CD4-positive, alpha-beta memory T cell (primary cell): ENCODE measurements at regions not wholly inside any gene's neighbourhood (a gene's known extent, or its start where the extent isn't known, plus 50 kb on each side); places are given as distances from the start of the nearest gene placed in this dataset.

Experiments
- CTCF ChIA-PET: fragments of 350-600 bp; sonication (Branson Sonifier 250); formaldehyde crosslinking; loops from one replicate; lab custom pipeline; 2021; ENCODE audit warnings: inconsistent platforms; ENCODE audit not compliant: partially characterized antibody; lab: Charles Lee
- POLR2A ChIA-PET: fragments of 350-600 bp; sonication (Branson Sonifier 250); formaldehyde crosslinking; loops from one replicate; lab custom pipeline; 2021; ENCODE audit not compliant: partially characterized antibody; lab: Charles Lee
- DNase-seq, 5 donors: peaks; one replicate each; pipeline versions ENCODE4 v3.0.0 to v3.0.0-alpha.2; 2020 to 2022; ENCODE audit warnings: mixed read lengths in 1 of 5
- H3K27ac ChIP-seq: one replicate; pipeline ENCODE4 v1.7.0; 2013; ENCODE audit warnings: low read depth, low read length
- H3K27me3 ChIP-seq: 2 replicates; pipeline ENCODE4 v1.7.0; 2013; ENCODE audit warnings: mild to moderate bottlenecking, low read length, moderate library complexity; ENCODE audit not compliant: insufficient read depth
- H3K36me3 ChIP-seq: 2 replicates; pipeline ENCODE4 v1.7.0; 2013; ENCODE audit warnings: mild to moderate bottlenecking, low read length, moderate library complexity; ENCODE audit not compliant: insufficient read depth
- H3K4me1 ChIP-seq: 2 replicates; pipeline ENCODE4 v1.7.0; 2013; ENCODE audit warnings: mild to moderate bottlenecking, low read length, moderate library complexity; ENCODE audit not compliant: insufficient read depth
- H3K4me3 ChIP-seq, 2 donors: one replicate each; pipeline ENCODE4 v1.7.0; 2013; ENCODE audit warnings: low read length in 2 of 2, mild to moderate bottlenecking in 1 of 2
- H3K9me3 ChIP-seq, 2 donors: one replicate each; pipeline ENCODE4 v1.7.0; 2013; ENCODE audit warnings: low read length in 2 of 2, control low read depth in 1 of 2; ENCODE audit not compliant: control insufficient read depth in 1 of 2
- H3K27ac Mint-ChIP-seq, 7 donors: one replicate each; pipeline ENCODE4 v1.8.0; 2020 to 2021; ENCODE audit warnings: mixed read lengths in 7 of 7, mild to moderate bottlenecking in 6 of 7, inconsistent platforms in 3 of 7, moderate library complexity in 3 of 7
- H3K27me3 Mint-ChIP-seq, 2 donors: one replicate each; pipeline ENCODE4 v1.8.0; 2020 to 2021; ENCODE audit warnings: mixed read lengths in 2 of 2
- H3K36me3 Mint-ChIP-seq, 2 donors: one replicate each; pipeline ENCODE4 v1.8.0; 2020 to 2021; ENCODE audit warnings: mixed read lengths in 2 of 2, inconsistent platforms in 1 of 2, mild to moderate bottlenecking in 1 of 2
- H3K4me1 Mint-ChIP-seq, 4 donors: one replicate each; pipeline ENCODE4 v1.8.0; 2020 to 2021; ENCODE audit warnings: mixed read lengths in 4 of 4, mild to moderate bottlenecking in 1 of 4
- H3K4me3 Mint-ChIP-seq, 8 donors: one replicate each; pipeline ENCODE4 v1.8.0; 2020 to 2021; ENCODE audit warnings: mixed read lengths in 8 of 8, mild to moderate bottlenecking in 7 of 8, moderate library complexity in 6 of 8, inconsistent platforms in 3 of 8
- H3K9me3 Mint-ChIP-seq, 8 donors: one replicate each; pipeline ENCODE4 v1.8.0; 2020 to 2021; ENCODE audit warnings: mixed read lengths in 8 of 8, mild to moderate bottlenecking in 5 of 8, inconsistent platforms in 3 of 8, moderate library complexity in 1 of 8
- intact Hi-C: fragments of 100-400 bp; cut with micrococcal nuclease; formaldehyde crosslinking; loops from one replicate; pipeline ENCODE4 v1.15.1; 2023

DNA sequence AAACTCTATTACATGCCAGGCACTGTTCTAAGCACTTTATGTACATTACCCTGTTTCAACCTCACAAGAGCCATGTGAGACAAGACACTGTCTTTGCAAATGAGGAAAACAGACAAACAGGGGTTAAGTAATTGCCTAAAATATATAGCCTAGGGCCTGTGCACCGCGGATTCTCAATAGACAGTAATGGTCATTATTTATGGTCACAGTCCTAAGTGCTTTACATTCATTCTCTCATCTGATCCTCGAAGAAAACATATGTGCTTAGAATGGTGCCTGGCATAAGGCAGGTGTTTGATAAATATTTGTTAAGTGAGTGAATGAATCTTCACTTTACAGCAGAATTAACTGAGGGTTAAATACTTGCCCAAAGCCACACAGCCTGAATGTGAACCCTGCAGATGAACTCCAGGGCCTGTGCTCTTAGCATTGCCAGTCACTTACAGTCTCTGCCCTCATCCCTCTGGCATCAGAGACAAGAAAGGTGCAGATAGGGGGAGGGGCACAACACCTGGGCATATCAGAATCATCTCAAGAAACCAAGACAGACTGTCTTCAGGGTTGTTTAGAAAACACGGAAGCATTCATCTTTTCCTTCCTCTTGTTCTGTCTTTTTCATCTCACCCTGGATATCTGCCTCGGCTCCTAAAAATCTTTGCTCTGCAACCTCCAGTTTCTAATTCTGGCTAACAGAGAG is 92.8 kb upstream of the SASH1 start:
- Histone ChIP-seq H3K27me3 (no peaks in the 10 kb centered on the region), H3K9me3 (no peaks in the 10 kb centered on the region), H3K36me3 (no peaks in the 10 kb centered on the region), H3K27ac (no peak overlapping the region), H3K4me3 (no peak overlapping the region), H3K4me1 (no peaks in the 10 kb centered on the region)
- no peak for DNase-seq
- peaks cover 1 to 4% of the 10 kb centered on the region in 2 donors for H3K27me3 Mint-ChIP-seq
- POLR2A ChIA-PET = no interaction called here
- H3K9me3 Mint-ChIP-seq = peaks cover 0 to 6% (median 0%) of the 10 kb centered on the region in 8 donors
- intact Hi-C loops = no loop called here
- H3K36me3 Mint-ChIP-seq = no peaks in the 10 kb centered on the region
- no peak overlapping the region for H3K27ac Mint-ChIP-seq
- no peak overlapping the region for H3K4me3 Mint-ChIP-seq
- CTCF ChIA-PET = interaction anchor here (1.2 to 1.7 kb wide), 4 partner anchors 70 to 104 kb away, joined by 3 to 15 read pairs (median 6); no protein-coding TSS in a partner anchor
- H3K4me1 Mint-ChIP-seq = no peaks in the 10 kb centered on the region

DNA sequence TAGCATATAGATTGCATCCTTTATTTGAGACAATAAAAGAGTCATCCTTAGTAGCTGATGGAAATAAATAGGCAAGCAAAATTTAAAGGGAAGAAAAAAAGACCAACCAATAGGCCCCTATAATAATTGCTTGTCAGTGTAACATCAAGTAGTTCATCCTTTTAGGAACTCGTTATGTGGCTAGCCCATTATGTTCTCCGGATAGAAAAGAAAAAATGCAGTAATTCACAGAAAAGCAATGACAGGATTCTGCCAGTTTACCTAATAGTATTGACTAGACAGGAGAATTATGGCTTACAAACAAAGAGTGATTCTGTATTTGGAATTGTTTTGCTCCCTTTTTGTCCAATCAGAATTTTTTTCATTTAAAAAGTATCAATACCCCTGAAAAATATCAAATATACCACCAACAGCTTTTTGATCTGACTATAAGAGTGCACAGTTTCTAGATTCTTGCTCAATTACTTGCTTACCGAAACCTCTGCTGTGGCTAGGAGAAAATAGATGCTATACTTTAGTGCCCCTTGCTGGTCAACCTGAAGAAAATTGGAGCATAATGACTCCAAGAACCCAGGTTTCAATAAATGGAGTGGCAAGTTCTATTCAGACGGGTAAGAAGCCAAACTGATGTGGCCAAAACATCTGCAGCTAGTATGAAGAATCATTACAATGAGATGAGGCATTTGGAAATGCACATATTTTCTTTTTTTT is 91.5 kb upstream of the SASH1 start:
- H3K27me3 ChIP-seq = no peaks in the 10 kb centered on the region
- peaks cover 1 to 2% of the 10 kb centered on the region in 2 donors for H3K27me3 Mint-ChIP-seq
- peaks cover 0 to 2% (median 0%) of the 10 kb centered on the region in 8 donors for H3K9me3 Mint-ChIP-seq
- H3K4me1 Mint-ChIP-seq = no peaks in the 10 kb centered on the region
- no peak overlapping the region for H3K4me3 Mint-ChIP-seq
- peak in 3 of 5 donors; percentile 7 to 18 (median 10) for DNase-seq
- H3K36me3 ChIP-seq = no peaks in the 10 kb centered on the region
- no peak overlapping the region for H3K27ac ChIP-seq
- no peak overlapping the region for H3K27ac Mint-ChIP-seq
- POLR2A ChIA-PET = no interaction called here
- CTCF ChIA-PET = interaction anchor here (1.2 to 1.5 kb wide), 3 partner anchors 71 to 106 kb away, joined by 3 to 15 read pairs (median 5); no protein-coding TSS in a partner anchor
- H3K36me3 Mint-ChIP-seq = no peaks in the 10 kb centered on the region
- H3K4me3 ChIP-seq = no peak overlapping the region
- intact Hi-C loops = loop anchor here (1.0 kb wide), 1 partner anchor 74 kb away; no protein-coding TSS in a partner anchor
- H3K4me1 ChIP-seq = no peaks in the 10 kb centered on the region
- H3K9me3 ChIP-seq = no peaks in the 10 kb centered on the region

DNA sequence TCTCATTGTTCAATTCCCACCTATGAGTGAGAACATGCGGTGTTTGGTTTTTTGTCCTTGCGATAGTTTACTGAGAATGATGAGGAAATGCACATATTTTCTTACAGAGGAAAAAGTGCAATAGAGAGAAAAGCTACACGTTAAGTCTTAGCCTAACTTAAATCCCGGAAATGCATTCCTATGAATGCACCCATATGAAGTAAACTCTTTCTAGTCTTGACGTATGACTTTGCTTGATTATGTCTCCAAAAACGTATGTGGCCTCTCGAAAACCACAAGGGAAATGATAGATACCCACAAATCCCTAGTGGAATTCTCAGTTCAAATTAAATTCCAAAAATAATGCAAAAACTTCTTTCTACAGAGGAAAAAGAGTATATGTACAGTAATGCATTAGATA is 90.7 kb upstream of the SASH1 start:
- intact Hi-C loops = loop anchor here (1.0 kb wide), 1 partner anchor 75 kb away; no protein-coding TSS in a partner anchor
- H3K4me1 ChIP-seq = no peaks in the 10 kb centered on the region
- no peaks in the 10 kb centered on the region for H3K27me3 ChIP-seq
- Mint-ChIP-seq H3K9me3 (peaks cover 0 to 2% (median 0%) of the 10 kb centered on the region in 8 donors), H3K27ac (no peak overlapping the region), H3K27me3 (peaks cover under 1 to 1% of the 10 kb centered on the region in 2 donors), H3K4me3 (no peak overlapping the region), H3K36me3 (no peaks in the 10 kb centered on the region), H3K4me1 (no peaks in the 10 kb centered on the region)
- DNase-seq = no peak
- H3K27ac ChIP-seq = no peak overlapping the region
- H3K9me3 ChIP-seq = no peaks in the 10 kb centered on the region
- POLR2A ChIA-PET = no interaction called here
- H3K36me3 ChIP-seq = no peaks in the 10 kb centered on the region
- CTCF ChIA-PET = interaction anchor here (1.0 to 1.7 kb wide), 2 partner anchors 74 to 79 kb away, joined by 3 to 9 read pairs; no protein-coding TSS in a partner anchor
- H3K4me3 ChIP-seq = no peak overlapping the region

DNA sequence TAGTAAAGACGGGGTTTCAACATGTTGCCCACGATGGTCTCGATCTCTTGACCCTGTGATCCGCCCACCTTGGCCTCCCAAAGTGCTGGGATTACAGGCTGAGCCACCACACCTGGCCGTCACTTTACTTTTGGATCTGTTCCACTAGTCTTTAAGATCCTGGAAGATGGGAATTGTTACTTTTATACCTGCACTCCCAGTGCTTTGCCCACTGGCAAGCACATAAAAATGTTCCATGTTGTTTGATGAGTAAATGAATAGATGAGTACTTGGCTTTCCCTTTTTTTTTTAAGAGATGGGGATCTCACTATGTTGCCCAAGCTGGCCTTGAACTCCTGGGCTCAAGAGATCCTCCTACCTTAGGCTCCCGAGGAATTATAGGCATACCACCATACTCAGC is 84.8 kb upstream of the SASH1 start:
- POLR2A ChIA-PET = no interaction called here
- Mint-ChIP-seq H3K27me3 (peaks cover 5 to 8% of the 10 kb centered on the region in 2 donors), H3K4me1 (no peaks in the 10 kb centered on the region), H3K27ac (no peak overlapping the region), H3K36me3 (no peaks in the 10 kb centered on the region), H3K4me3 (no peak overlapping the region), H3K9me3 (peaks cover 0 to 2% (median 0%) of the 10 kb centered on the region in 8 donors)
- intact Hi-C loops = no loop called here
- DNase-seq = no peak
- H3K27me3 ChIP-seq = no peaks in the 10 kb centered on the region
- H3K4me1 ChIP-seq = no peaks in the 10 kb centered on the region
- no peaks in the 10 kb centered on the region for H3K36me3 ChIP-seq
- H3K4me3 ChIP-seq = no peak overlapping the region
- H3K27ac ChIP-seq = no peak overlapping the region
- CTCF ChIA-PET = no interaction called here
- H3K9me3 ChIP-seq = no peaks in the 10 kb centered on the region

DNA sequence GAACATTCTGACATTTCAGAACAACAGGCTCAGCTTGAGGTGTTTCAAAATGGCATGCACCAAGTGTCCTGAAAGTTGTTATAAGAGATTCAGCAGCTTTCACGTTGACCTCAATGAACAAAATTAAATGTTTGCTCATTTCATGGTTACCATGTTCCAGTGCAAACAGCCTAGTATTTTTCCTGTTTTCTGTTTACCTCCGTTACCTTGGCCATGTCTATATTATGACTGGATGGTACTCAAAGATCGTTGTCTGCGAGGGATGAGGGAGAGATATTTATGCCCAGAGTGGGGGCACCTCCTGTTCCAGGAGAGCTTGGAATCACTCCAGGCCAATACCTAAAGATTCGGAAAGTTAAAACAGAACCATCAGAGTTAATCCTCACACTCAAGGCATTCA is 83.8 kb upstream of the SASH1 start:
- H3K4me1 Mint-ChIP-seq = no peaks in the 10 kb centered on the region
- peaks cover 5 to 12% of the 10 kb centered on the region in 2 donors for H3K27me3 Mint-ChIP-seq
- DNase-seq = no peak
- no peaks in the 10 kb centered on the region for H3K9me3 ChIP-seq
- ChIA-PET POLR2A (no interaction called here), CTCF (no interaction called here)
- H3K27me3 ChIP-seq = no peaks in the 10 kb centered on the region
- peaks cover 0 to 2% (median 0%) of the 10 kb centered on the region in 8 donors for H3K9me3 Mint-ChIP-seq
- H3K27ac ChIP-seq = no peak overlapping the region
- no peaks in the 10 kb centered on the region for H3K36me3 ChIP-seq
- H3K4me3 Mint-ChIP-seq = no peak overlapping the region
- no peak overlapping the region for H3K27ac Mint-ChIP-seq
- no peaks in the 10 kb centered on the region for H3K36me3 Mint-ChIP-seq
- intact Hi-C loops = no loop called here
- H3K4me3 ChIP-seq = no peak overlapping the region
- no peaks in the 10 kb centered on the region for H3K4me1 ChIP-seq

DNA sequence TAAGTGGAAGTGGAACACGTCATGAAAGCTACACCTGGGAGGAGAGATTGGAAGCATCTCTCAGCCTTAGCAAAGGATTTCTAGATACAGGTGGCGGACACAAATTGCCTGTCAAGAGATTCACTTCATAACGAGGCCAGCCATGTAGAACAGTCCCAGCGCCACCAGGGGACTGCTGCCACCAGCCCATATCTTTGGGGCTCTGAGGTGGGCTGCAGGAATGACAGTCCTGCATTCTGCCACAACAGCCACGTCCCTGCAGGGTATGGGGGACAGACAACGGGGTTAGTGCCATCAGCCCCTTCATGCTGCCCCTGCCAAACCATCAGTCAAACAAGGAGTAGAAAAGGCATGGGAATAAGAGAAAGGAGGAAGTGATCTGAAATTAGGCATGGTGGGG is 81.2 kb upstream of the SASH1 start:
- Mint-ChIP-seq H3K27ac (no peak overlapping the region), H3K4me1 (peaks cover 0 to 4% (median 0%) of the 10 kb centered on the region in 4 donors), H3K9me3 (peaks cover 0 to 4% (median 0%) of the 10 kb centered on the region in 8 donors), H3K4me3 (no peak overlapping the region), H3K27me3 (peaks cover 11 to 15% of the 10 kb centered on the region in 2 donors), H3K36me3 (no peaks in the 10 kb centered on the region)
- POLR2A ChIA-PET = no interaction called here
- Histone ChIP-seq H3K9me3 (no peaks in the 10 kb centered on the region), H3K4me3 (no peak overlapping the region), H3K27me3 (no peaks in the 10 kb centered on the region), H3K4me1 (no peaks in the 10 kb centered on the region), H3K27ac (no peak overlapping the region), H3K36me3 (no peaks in the 10 kb centered on the region)
- DNase-seq = no peak
- CTCF ChIA-PET = no interaction called here
- intact Hi-C loops = no loop called here

DNA sequence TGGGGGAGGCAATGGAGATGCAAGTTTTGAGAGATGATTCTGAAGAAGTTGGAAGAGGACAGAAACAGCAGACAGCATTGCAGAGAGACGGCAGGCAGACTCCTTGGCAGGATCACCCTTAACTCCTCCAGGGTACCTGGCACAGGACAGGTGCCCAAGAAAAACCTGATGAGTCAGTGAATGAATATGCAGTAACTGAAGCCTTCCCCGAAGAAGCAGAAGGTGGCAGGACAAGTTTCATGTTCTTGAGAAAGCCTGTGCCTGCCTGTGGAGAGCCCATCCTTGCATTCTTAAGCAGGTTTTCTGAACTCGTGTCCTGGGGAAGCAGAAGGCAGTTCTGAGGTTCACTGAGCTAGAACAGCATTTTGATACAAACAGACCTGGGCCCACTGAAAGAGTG is 79.6 kb upstream of the SASH1 start:
- no peak overlapping the region for H3K27ac ChIP-seq
- Mint-ChIP-seq H3K4me1 (peaks cover 0 to 4% (median 0%) of the 10 kb centered on the region in 4 donors), H3K36me3 (no peaks in the 10 kb centered on the region), H3K27me3 (peaks cover 11 to 17% of the 10 kb centered on the region in 2 donors), H3K4me3 (no peak overlapping the region), H3K9me3 (peaks cover 0 to 4% (median 0%) of the 10 kb centered on the region in 8 donors), H3K27ac (no peak overlapping the region)
- ChIA-PET CTCF (interaction anchor here (1.2 kb wide), 1 partner anchor 9 kb away, joined by 5 read pairs; no protein-coding TSS in a partner anchor), POLR2A (no interaction called here)
- H3K4me3 ChIP-seq = no peak overlapping the region
- intact Hi-C loops = no loop called here
- H3K4me1 ChIP-seq = no peaks in the 10 kb centered on the region
- no peaks in the 10 kb centered on the region for H3K27me3 ChIP-seq
- H3K9me3 ChIP-seq = no peaks in the 10 kb centered on the region
- DNase-seq = no peak
- no peaks in the 10 kb centered on the region for H3K36me3 ChIP-seq
